ENCODE measurements at regions not wholly inside any gene's neighbourhood (a gene's known extent, or its start where the extent isn't known, plus 50 kb on each side); places are given as distances from the start of the nearest gene placed in this dataset.

- H3K27me3 ChIP-seq (ENCODE audit: insufficient read depth, low read depth) = no peaks in the 10 kb centered on the region
- no peaks in the 10 kb centered on the region for H4K20me1 ChIP-seq (ENCODE audit: insufficient read depth)
- intact Hi-C loops (cut with micrococcal nuclease; ENCODE audit: unreplicated experiment) = no loop called here
- H3K9me3 ChIP-seq (ENCODE audit: insufficient read depth, low read depth) = no peaks in the 10 kb centered on the region
- no peak for TF ChIP-seq EZH2 (IDR thresholded peaks at IDR 0.05; ENCODE audit: low read depth)
- CTCF ChIA-PET = no interaction called here
- no peaks in the 10 kb centered on the region for H3K36me3 ChIP-seq (ENCODE audit: low read depth)
- H3K9me2 ChIP-seq (ENCODE audit: insufficient read depth) = no peaks in the 10 kb centered on the region
- BruUV-seq (replicated peaks) = no TSS peak
- H2AFZ ChIP-seq = no peak overlapping the region
- POLR2A ChIA-PET (ENCODE audit: unreplicated experiment) = no interaction called here
- no peak overlapping the region for H3K27ac ChIP-seq
- no peaks in the 10 kb centered on the region for H3K4me1 ChIP-seq (replicated peaks; ENCODE audit: insufficient read depth)
- no peak overlapping the region for H3K4me2 ChIP-seq
- H3K79me2 ChIP-seq (ENCODE audit: low read depth) = no peaks in the 10 kb centered on the region
- DNase-seq = no peak
- H3K4me3 ChIP-seq = no peak overlapping the region
- no peaks in the 10 kb centered on the region for H3F3A ChIP-seq (ENCODE audit: insufficient read depth, low read depth)
Observed at GRCh38 chr7:119320316-119320715, 952.7 kb upstream of the KCND2 start.

GRCh38 chr7:119329715-119330114 is 943.3 kb upstream of the KCND2 start:
- H3K4me3 ChIP-seq = no peak overlapping the region
- no TSS peak for BruUV-seq (replicated peaks)

GRCh38 chr7:119335405-119335804 is 937.6 kb upstream of the KCND2 start:
- H3F3A ChIP-seq (ENCODE audit: insufficient read depth, low read depth) = no peaks in the 10 kb centered on the region
- no peak overlapping the region for H3K27ac ChIP-seq
- no peaks in the 10 kb centered on the region for H3K36me3 ChIP-seq (ENCODE audit: low read depth)
- CTCF ChIA-PET = no interaction called here
- H3K9me3 ChIP-seq (ENCODE audit: insufficient read depth, low read depth) = no peaks in the 10 kb centered on the region
- TF ChIP-seq EZH2 (IDR thresholded peaks at IDR 0.05; ENCODE audit: low read depth) (no peak), CTCF (conservative IDR thresholded peaks at IDR 0.05) (no peak)
- POLR2A ChIA-PET (ENCODE audit: unreplicated experiment) = no interaction called here
- H3K9me2 ChIP-seq (ENCODE audit: insufficient read depth) = 0 out of 2 replicates have a peak, but pooled peaks cover 3% of the 10 kb centered on the region
- H3K4me1 ChIP-seq (replicated peaks; ENCODE audit: insufficient read depth) = no peaks in the 10 kb centered on the region
- DNase-seq = no peak
- no peak overlapping the region for H3K4me2 ChIP-seq
- no peak overlapping the region for H3K4me3 ChIP-seq
- no peaks in the 10 kb centered on the region for H4K20me1 ChIP-seq (ENCODE audit: insufficient read depth)
- intact Hi-C loops (cut with micrococcal nuclease; ENCODE audit: unreplicated experiment) = no loop called here
- no peak overlapping the region for H2AFZ ChIP-seq
- H3K79me2 ChIP-seq (ENCODE audit: low read depth) = no peaks in the 10 kb centered on the region
- H3K27me3 ChIP-seq (ENCODE audit: insufficient read depth, low read depth) = no peaks in the 10 kb centered on the region
- no TSS peak for BruUV-seq (replicated peaks)

More at GRCh38 chr7:119329715-119330114, 943.3 kb upstream of the KCND2 start:
- intact Hi-C loops (cut with micrococcal nuclease; ENCODE audit: unreplicated experiment) = no loop called here
- TF ChIP-seq CTCF (conservative IDR thresholded peaks at IDR 0.05) (no peak), EZH2 (IDR thresholded peaks at IDR 0.05; ENCODE audit: low read depth) (no peak)
- H3K79me2 ChIP-seq (ENCODE audit: low read depth) = no peaks in the 10 kb centered on the region
- no peaks in the 10 kb centered on the region for H3K36me3 ChIP-seq (ENCODE audit: low read depth)
- POLR2A ChIA-PET (ENCODE audit: unreplicated experiment) = no interaction called here
- H3K9me2 ChIP-seq (ENCODE audit: insufficient read depth) = no peaks in the 10 kb centered on the region
- DNase-seq = no peak
- H3K4me1 ChIP-seq (replicated peaks; ENCODE audit: insufficient read depth) = no peaks in the 10 kb centered on the region
- no peak overlapping the region for H2AFZ ChIP-seq
- H3K4me2 ChIP-seq = no peak overlapping the region
- H3K9me3 ChIP-seq (ENCODE audit: insufficient read depth, low read depth) = no peaks in the 10 kb centered on the region
- no peaks in the 10 kb centered on the region for H3K27me3 ChIP-seq (ENCODE audit: insufficient read depth, low read depth)
- no peaks in the 10 kb centered on the region for H4K20me1 ChIP-seq (ENCODE audit: insufficient read depth)
- CTCF ChIA-PET = no interaction called here
- no peaks in the 10 kb centered on the region for H3F3A ChIP-seq (ENCODE audit: insufficient read depth, low read depth)
- no peak overlapping the region for H3K27ac ChIP-seq

- H3K9me2 ChIP-seq (ENCODE audit: insufficient read depth) = 0 out of 2 replicates have a peak, but pooled peaks cover 3% of the 10 kb centered on the region
- H3K9me3 ChIP-seq (ENCODE audit: insufficient read depth, low read depth) = no peaks in the 10 kb centered on the region
- intact Hi-C loops (cut with micrococcal nuclease; ENCODE audit: unreplicated experiment) = no loop called here
- no peaks in the 10 kb centered on the region for H3K27me3 ChIP-seq (ENCODE audit: insufficient read depth, low read depth)
- POLR2A ChIA-PET (ENCODE audit: unreplicated experiment) = no interaction called here
- H3K4me1 ChIP-seq (replicated peaks; ENCODE audit: insufficient read depth) = no peaks in the 10 kb centered on the region
- DNase-seq = no peak
- BruUV-seq (replicated peaks) = no TSS peak
- H3K36me3 ChIP-seq (ENCODE audit: low read depth) = no peaks in the 10 kb centered on the region
- no peak overlapping the region for H2AFZ ChIP-seq
- no peaks in the 10 kb centered on the region for H3K79me2 ChIP-seq (ENCODE audit: low read depth)
- H3F3A ChIP-seq (ENCODE audit: insufficient read depth, low read depth) = no peaks in the 10 kb centered on the region
- no peaks in the 10 kb centered on the region for H4K20me1 ChIP-seq (ENCODE audit: insufficient read depth)
- no peak for TF ChIP-seq CTCF (conservative IDR thresholded peaks at IDR 0.05)
- TF ChIP-seq EZH2 (IDR thresholded peaks at IDR 0.05; ENCODE audit: low read depth) = no peak
- H3K27ac ChIP-seq = no peak overlapping the region
- CTCF ChIA-PET = no interaction called here
- H3K4me3 ChIP-seq = no peak overlapping the region
- H3K4me2 ChIP-seq = no peak overlapping the region
Observed at GRCh38 chr7:119341822-119342221, 931.2 kb upstream of the KCND2 start.
